ENCODE measurements at regions not wholly inside any gene's neighbourhood (a gene's known extent, or its start where the extent isn't known, plus 50 kb on each side); places are given as distances from the start of the nearest gene placed in this dataset.

DNA sequence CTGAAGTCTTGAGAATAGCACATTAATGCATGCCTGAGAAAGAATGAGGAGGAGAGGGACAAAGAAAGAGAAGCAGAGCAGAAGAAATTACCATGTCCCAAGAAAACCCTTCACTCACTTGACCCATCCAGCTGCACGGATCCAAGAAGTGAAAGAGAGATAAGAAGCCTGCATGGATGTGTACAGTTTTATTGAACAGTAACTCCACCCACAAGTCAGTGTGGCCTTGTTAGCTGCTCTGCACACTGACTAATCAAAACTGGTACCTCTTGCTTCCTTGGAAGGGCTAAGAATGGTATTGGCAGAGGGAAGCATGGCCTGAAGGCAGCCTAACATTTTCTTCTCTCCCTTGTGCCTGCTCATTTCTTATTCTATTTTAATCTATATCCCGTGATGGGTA lies 163.9 kb downstream of the SLC7A11 start:
- Histone ChIP-seq H3K27me3 (ENCODE audit: low read depth) (no peaks in the 10 kb centered on the region), H3K36me3 (no peaks in the 10 kb centered on the region), H3K4me3 (no peak overlapping the region), H3K4me1 (no peaks in the 10 kb centered on the region), H3K27ac (replicated peaks) (peak overlapping the region; percentile 29), H3K9me3 (replicated peaks) (no peaks in the 10 kb centered on the region)
- intact Hi-C loops (cut with micrococcal nuclease) = no loop called here
- DNase-seq = no peak
- TF ChIP-seq, protein P1, sequence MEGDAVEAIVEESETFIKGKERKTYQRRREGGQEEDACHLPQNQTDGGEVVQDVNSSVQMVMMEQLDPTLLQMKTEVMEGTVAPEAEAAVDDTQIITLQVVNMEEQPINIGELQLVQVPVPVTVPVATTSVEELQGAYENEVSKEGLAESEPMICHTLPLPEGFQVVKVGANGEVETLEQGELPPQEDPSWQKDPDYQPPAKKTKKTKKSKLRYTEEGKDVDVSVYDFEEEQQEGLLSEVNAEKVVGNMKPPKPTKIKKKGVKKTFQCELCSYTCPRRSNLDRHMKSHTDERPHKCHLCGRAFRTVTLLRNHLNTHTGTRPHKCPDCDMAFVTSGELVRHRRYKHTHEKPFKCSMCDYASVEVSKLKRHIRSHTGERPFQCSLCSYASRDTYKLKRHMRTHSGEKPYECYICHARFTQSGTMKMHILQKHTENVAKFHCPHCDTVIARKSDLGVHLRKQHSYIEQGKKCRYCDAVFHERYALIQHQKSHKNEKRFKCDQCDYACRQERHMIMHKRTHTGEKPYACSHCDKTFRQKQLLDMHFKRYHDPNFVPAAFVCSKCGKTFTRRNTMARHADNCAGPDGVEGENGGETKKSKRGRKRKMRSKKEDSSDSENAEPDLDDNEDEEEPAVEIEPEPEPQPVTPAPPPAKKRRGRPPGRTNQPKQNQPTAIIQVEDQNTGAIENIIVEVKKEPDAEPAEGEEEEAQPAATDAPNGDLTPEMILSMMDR (IDR thresholded peaks at IDR 0.05; ENCODE audit: borderline replicate concordance) = no peak

DNA sequence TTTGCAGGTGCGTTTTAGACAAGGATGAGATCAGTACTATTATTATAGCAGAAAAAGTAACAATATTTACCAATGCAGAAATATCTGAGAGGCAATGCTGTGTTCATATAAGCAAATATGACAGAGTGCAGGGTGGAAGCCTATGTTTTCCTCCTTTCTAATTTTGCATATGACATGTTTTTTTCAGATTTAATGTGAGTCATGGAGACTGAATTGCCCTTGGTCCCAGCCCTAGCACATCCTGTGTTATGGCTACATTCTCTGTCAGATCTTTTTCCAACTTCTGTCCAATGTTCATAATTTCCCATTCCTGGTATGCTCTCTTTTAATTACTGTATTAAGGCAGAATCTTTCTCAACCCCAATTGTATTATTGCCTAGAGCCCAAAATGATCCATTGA lies 165.6 kb downstream of the SLC7A11 start:
- TF ChIP-seq, protein P1 (IDR thresholded peaks at IDR 0.05; ENCODE audit: borderline replicate concordance) = no peak
- intact Hi-C loops (cut with micrococcal nuclease) = no loop called here
- H3K4me1 ChIP-seq = no peaks in the 10 kb centered on the region
- no peak for DNase-seq
- H3K27ac ChIP-seq (replicated peaks) = no peak overlapping the region
- H3K9me3 ChIP-seq (replicated peaks) = no peaks in the 10 kb centered on the region
- H3K27me3 ChIP-seq (ENCODE audit: low read depth) = no peaks in the 10 kb centered on the region
- no peaks in the 10 kb centered on the region for H3K36me3 ChIP-seq
- H3K4me3 ChIP-seq = no peak overlapping the region

DNA sequence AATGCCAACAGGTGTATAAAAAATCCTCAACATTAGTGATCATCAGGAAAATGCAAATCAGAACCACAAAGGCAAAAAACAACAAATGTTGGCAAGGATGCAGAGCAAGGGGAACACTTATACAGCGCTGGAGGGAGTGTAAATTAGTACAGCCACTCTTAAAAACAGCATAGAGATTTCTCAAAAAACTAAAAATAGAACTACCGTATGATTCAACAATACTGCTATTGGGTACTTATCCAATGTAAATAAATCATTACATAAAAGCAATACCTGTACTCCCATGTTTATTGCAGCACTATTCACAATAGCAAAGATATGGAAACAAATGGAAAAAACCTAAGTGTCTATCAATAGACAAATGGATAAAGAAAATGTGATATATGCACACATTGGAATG lies 171.3 kb downstream of the SLC7A11 start:
- Histone ChIP-seq H3K9me3 (replicated peaks) (peaks cover 15% of the 10 kb centered on the region), H3K4me1 (no peaks in the 10 kb centered on the region), H3K27ac (replicated peaks) (no peak overlapping the region), H3K36me3 (no peaks in the 10 kb centered on the region), H3K4me3 (no peak overlapping the region), H3K27me3 (ENCODE audit: low read depth) (no peaks in the 10 kb centered on the region)
- intact Hi-C loops (cut with micrococcal nuclease) = no loop called here
- TF ChIP-seq, protein P1 (IDR thresholded peaks at IDR 0.05; ENCODE audit: borderline replicate concordance) = no peak
- no peak for DNase-seq

DNA sequence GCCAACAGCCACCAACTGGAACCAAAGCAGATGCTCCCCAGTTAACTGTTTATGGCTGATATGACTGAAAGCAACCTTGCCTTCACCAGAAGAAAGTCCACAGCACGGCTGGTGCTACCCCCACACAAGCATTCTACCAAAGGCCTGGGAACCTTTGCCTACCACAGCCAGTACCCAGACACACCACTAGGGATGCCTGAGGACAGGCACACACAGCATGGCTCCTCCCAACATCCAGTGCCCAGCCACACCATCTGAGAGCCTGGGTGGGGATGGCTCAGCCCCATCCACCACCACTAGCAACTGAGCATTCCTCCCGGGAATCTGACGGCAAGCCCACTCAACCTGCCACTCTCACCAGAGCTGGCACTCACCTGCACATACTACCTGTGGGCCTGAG lies 178.6 kb downstream of the SLC7A11 start:
- H3K4me3 ChIP-seq = no peak overlapping the region
- TF ChIP-seq, protein P1 (IDR thresholded peaks at IDR 0.05; ENCODE audit: borderline replicate concordance) = no peak
- intact Hi-C loops (cut with micrococcal nuclease) = no loop called here

DNA sequence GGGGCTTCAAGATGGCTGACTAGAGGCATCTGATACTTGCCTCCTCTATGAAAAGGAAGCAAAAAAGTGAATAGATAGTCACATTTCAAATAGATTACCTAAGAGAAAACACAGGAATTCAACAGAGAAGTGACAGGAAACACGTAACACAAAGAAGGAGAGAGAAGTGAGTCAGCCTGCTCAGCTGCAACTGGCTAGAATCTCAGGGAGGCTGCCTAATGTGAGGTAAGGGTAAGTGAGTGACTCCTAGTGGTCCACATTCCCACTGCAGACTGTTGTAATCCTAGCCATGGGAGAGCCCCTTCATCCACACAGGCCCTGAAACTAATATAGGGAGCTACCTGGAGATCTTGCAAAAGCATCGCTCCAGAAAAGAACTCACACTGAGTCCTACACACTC lies 179.2 kb downstream of the SLC7A11 start:
- TF ChIP-seq, protein P1 (IDR thresholded peaks at IDR 0.05; ENCODE audit: borderline replicate concordance) = no peak
- intact Hi-C loops (cut with micrococcal nuclease) = no loop called here
- peaks cover 15% of the 10 kb centered on the region for H3K9me3 ChIP-seq (replicated peaks)
- no peaks in the 10 kb centered on the region for H3K36me3 ChIP-seq
- no peaks in the 10 kb centered on the region for H3K4me1 ChIP-seq
- no peaks in the 10 kb centered on the region for H3K27me3 ChIP-seq (ENCODE audit: low read depth)
- H3K4me3 ChIP-seq = no peak overlapping the region
- no peak for DNase-seq
- no peak overlapping the region for H3K27ac ChIP-seq (replicated peaks)

More for the DNA sequence above, 178.6 kb downstream of the SLC7A11 start:
- Histone ChIP-seq H3K27me3 (ENCODE audit: low read depth) (no peaks in the 10 kb centered on the region), H3K4me1 (no peaks in the 10 kb centered on the region), H3K36me3 (no peaks in the 10 kb centered on the region), H3K9me3 (replicated peaks) (peaks cover 15% of the 10 kb centered on the region), H3K27ac (replicated peaks) (no peak overlapping the region)
- no peak for DNase-seq

DNA sequence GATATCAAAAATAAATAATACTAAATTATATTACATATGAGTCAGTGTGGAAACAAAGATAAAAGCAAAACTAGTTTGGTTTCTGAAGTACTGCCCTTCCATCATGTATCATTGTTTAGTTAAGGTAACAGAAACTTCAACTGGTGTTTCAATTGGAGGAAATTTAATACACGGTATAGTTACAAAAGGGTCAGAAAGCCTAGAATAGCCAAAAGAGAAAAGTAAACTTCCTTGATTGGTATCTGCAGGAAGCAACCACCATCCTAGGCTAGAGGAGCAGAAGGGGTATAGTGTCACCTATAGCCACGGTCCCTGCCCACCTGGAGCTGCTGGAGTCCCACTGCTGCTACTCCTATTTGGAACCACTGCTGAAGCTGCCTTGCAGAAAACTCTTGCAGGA lies 185.6 kb downstream of the SLC7A11 start:
- Histone ChIP-seq H3K4me3 (no peak overlapping the region), H3K27ac (replicated peaks) (no peak overlapping the region), H3K27me3 (ENCODE audit: low read depth) (no peaks in the 10 kb centered on the region), H3K9me3 (replicated peaks) (no peaks in the 10 kb centered on the region), H3K36me3 (no peaks in the 10 kb centered on the region), H3K4me1 (no peaks in the 10 kb centered on the region)
- intact Hi-C loops (cut with micrococcal nuclease) = no loop called here
- TF ChIP-seq, protein P1 (IDR thresholded peaks at IDR 0.05; ENCODE audit: borderline replicate concordance) = no peak
- DNase-seq = no peak

Measured in left ventricle myocardium inferior (tissue), 1 donor.